Thyroid gland (tissue), 4 donors: ENCODE measurements at regions not wholly inside any gene's neighbourhood (a gene's known extent, or its start where the extent isn't known, plus 50 kb on each side); places are given as distances from the start of the nearest gene placed in this dataset.
"Not testable (repeated sequence)": the region's sequence is repeated elsewhere in the genome, so short reads cannot be mapped to it uniquely, and the experiment has no call there.

Source experiments
- DNase-seq, 2 donors: peaks; one replicate each; pipeline ENCODE4 v3.0.0-alpha.2; 2019
- H3K27ac ChIP-seq, 3 donors: fragments of 200-600 bp; sonication (generic); 1 replicate in 2 of 3; 2 replicates in 1 of 3; pipeline ENCODE4 v1.5.1; 2016 to 2019; ENCODE audit warnings: mild to moderate bottlenecking in 1 of 3, moderate library complexity in 1 of 3
- H3K27me3 ChIP-seq: fragments of 200-600 bp; sonication (generic); one replicate; pipeline ENCODE4 v1.5.1; 2019
- H3K36me3 ChIP-seq, 2 donors: fragments of 200-600 bp; sonication (generic); one replicate each; pipeline ENCODE4 v1.5.1; 2016 to 2019
- H3K4me1 ChIP-seq, 2 donors: fragments of 200-600 bp; sonication (generic); one replicate each; pipeline ENCODE4 v1.5.1; 2017 to 2019
- H3K4me3 ChIP-seq, 3 donors: fragments of 200-600 bp; sonication (generic); replicated peaks in 1 of 3; 1 replicate in 2 of 3; 2 replicates in 1 of 3; pipeline ENCODE4 v1.5.1; 2016; ENCODE audit warnings: mild to moderate bottlenecking in 1 of 3
- H3K9me3 ChIP-seq: fragments of 200-600 bp; sonication (generic); one replicate; pipeline ENCODE4 v1.5.1; 2017
- CTCF ChIP-seq, 6 experiments: fragments of 200-600 bp in 3 of 6; fragments of 450-650 bp in 3 of 6; sonication (generic) in 3 of 6; IDR thresholded peaks; one replicate each; pipeline ENCODE4 v1.5.1; 2016 to 2019; ENCODE audit warnings: antibody characterized with exemption in 6 of 6, mild to moderate bottlenecking in 2 of 6, inconsistent platforms in 1 of 6, moderate library complexity in 1 of 6
- POLR2A ChIP-seq, 2 donors: fragments of 450-650 bp; IDR thresholded peaks; one replicate each; pipeline ENCODE4 v1.6.1; 2017; ENCODE audit warnings: antibody characterized with exemption in 2 of 2, mild to moderate bottlenecking in 2 of 2, moderate library complexity in 1 of 2
- WGBS, 2 donors: methylation state at CpG; one replicate each; pipeline ENCODE4 v1.1.5; 2017; 5-methylcytosine and 5-hydroxymethylcytosine counted together
- intact Hi-C: fragments of 100-400 bp; cut with DNase I; formaldehyde crosslinking; loops from one replicate; pipeline ENCODE4 v1.15.1; 2023

- intact Hi-C loops = no loop called here
- no peaks in the 10 kb centered on the region for H3K9me3 ChIP-seq
- WGBS, 2 donors = 89 to 95% methylated on average over 8 of the region's 8 CpGs
Observed at GRCh38 chr19:28066988-28067387, 1146.0 kb downstream of the UQCRFS1 start.

DNA sequence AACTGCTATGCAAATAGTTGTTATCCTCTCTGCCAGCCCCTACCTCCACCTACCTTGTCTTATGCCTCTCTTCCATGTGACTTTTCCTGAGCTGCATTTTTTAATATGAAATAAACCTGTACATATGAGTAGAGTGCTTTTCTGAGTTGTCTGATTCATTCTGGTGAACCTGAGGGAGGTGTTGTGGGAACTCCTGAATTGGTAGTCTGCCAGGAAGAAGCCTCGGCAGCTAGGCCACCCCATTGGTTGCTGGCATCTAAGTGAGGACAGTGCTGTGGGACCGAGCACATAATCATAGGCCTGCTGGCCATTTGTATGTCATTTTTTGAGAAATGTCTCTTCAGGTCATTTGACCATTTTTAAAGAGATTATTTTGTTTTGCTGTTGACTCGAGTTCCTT, 1146.8 kb downstream of the UQCRFS1 start:
- no peak overlapping the region for H3K27ac ChIP-seq
- 80 to 84% methylated on average over 3 of the region's 3 CpGs for WGBS, 2 donors
- H3K36me3 ChIP-seq = no peaks in the 10 kb centered on the region
- no peak for DNase-seq
- H3K4me3 ChIP-seq = no peak overlapping the region
- intact Hi-C loops = no loop called here
- no peaks in the 10 kb centered on the region for H3K4me1 ChIP-seq
- no peaks in the 10 kb centered on the region for H3K27me3 ChIP-seq
- TF ChIP-seq POLR2A (IDR thresholded peaks at IDR 0.05) = no peak
- TF ChIP-seq CTCF (IDR thresholded peaks at IDR 0.05) = no peak
- H3K9me3 ChIP-seq = no peaks in the 10 kb centered on the region

More at GRCh38 chr19:28066988-28067387, 1146.0 kb downstream of the UQCRFS1 start:
- H3K4me1 ChIP-seq = no peaks in the 10 kb centered on the region
- H3K4me3 ChIP-seq = no peak overlapping the region
- TF ChIP-seq POLR2A (IDR thresholded peaks at IDR 0.05) (no peak), CTCF (IDR thresholded peaks at IDR 0.05) (no peak)
- no peaks in the 10 kb centered on the region for H3K27me3 ChIP-seq
- no peak for DNase-seq
- no peaks in the 10 kb centered on the region for H3K36me3 ChIP-seq
- H3K27ac ChIP-seq = no peak overlapping the region

DNA sequence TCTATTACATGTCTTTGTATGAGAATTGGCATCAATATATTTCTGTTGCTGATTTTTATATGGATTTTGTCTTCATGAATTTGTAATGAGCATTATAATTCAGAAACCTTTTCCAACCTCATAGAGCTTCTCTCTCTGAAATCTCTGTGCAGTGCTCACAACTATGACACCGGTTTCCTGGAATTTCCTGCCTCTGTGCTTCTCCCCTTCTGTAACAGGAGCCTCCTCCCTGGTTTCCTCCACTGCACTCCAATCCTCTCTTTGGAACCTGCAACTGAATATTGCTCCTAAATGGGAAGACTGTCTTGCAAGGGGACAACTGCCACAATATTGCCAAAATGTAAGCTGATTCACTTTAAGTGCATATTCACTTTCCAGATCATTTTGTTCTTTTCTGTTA, 1147.9 kb downstream of the UQCRFS1 start:
- Histone ChIP-seq H3K27ac (no peak overlapping the region), H3K27me3 (no peaks in the 10 kb centered on the region), H3K9me3 (no peaks in the 10 kb centered on the region), H3K4me1 (no peaks in the 10 kb centered on the region), H3K4me3 (no peak overlapping the region), H3K36me3 (no peaks in the 10 kb centered on the region)
- WGBS, 2 donors = 23 to 30% methylated on average over 1 of the region's 1 CpG
- no peak for DNase-seq
- intact Hi-C loops = no loop called here
- no peak for TF ChIP-seq POLR2A (IDR thresholded peaks at IDR 0.05)
- TF ChIP-seq CTCF (IDR thresholded peaks at IDR 0.05) = no peak

- no peaks in the 10 kb centered on the region for H3K9me3 ChIP-seq
- H3K27me3 ChIP-seq = no peaks in the 10 kb centered on the region
- no peak for DNase-seq
- 91 to 94% methylated on average over 2 of the region's 2 CpGs for WGBS, 2 donors
- intact Hi-C loops = no loop called here
- no peak overlapping the region for H3K4me3 ChIP-seq
- no peaks in the 10 kb centered on the region for H3K36me3 ChIP-seq
- no peak overlapping the region for H3K27ac ChIP-seq
- no peak for TF ChIP-seq CTCF (IDR thresholded peaks at IDR 0.05)
- TF ChIP-seq POLR2A (IDR thresholded peaks at IDR 0.05) = no peak
- H3K4me1 ChIP-seq = no peaks in the 10 kb centered on the region
Observed at GRCh38 chr19:28063702-28064101, 1149.2 kb downstream of the UQCRFS1 start.

- TF ChIP-seq CTCF (IDR thresholded peaks at IDR 0.05) (no peak), POLR2A (IDR thresholded peaks at IDR 0.05) (no peak)
- H3K36me3 ChIP-seq = no peaks in the 10 kb centered on the region
- H3K9me3 ChIP-seq = no peaks in the 10 kb centered on the region
- 80 to 83% methylated on average over 1 of the region's 1 CpG for WGBS, 2 donors
- DNase-seq = no peak
- H3K4me3 ChIP-seq = no peak overlapping the region
- no peaks in the 10 kb centered on the region for H3K4me1 ChIP-seq
- no peak overlapping the region for H3K27ac ChIP-seq
- intact Hi-C loops = no loop called here
- no peaks in the 10 kb centered on the region for H3K27me3 ChIP-seq
Observed at GRCh38 chr19:28061111-28061510, 1151.8 kb downstream of the UQCRFS1 start.

DNA sequence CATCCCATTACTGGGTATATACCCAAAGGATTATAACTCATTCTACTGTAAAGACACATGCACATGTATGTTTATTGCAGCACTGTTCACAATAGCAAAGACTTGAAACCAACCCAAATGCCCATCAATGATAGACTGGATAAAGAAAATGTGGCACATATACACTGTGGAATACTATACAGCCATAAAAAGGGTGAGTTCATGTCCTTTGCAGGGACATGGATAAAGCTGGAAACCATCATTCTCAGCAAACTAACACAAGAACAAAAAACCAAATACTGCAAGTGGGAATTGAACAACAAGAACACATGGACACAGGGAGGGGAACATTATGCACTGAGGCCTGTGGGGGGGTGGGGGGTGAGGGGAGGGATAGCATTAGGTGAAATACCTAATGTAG, 1155.9 kb downstream of the UQCRFS1 start:
- H3K4me3 ChIP-seq, H3K27ac ChIP-seq, H3K4me1 ChIP-seq, DNase-seq, intact Hi-C loops, H3K27me3 ChIP-seq, H3K36me3 ChIP-seq, H3K9me3 ChIP-seq: not testable (repeated sequence)
